ENCODE measurements at regions not wholly inside any gene's neighbourhood (a gene's known extent, or its start where the extent isn't known, plus 50 kb on each side); places are given as distances from the start of the nearest gene placed in this dataset.

- Histone ChIP-seq H3K36me3 (no peaks in the 10 kb centered on the region), H3K9me3 (no peaks in the 10 kb centered on the region), H3K27me3 (peaks cover 5% of the 10 kb centered on the region), H3K4me1 (ENCODE audit: control insufficient read depth in 1 of 2, insufficient read depth in 1 of 2, low read depth in 1 of 2, low read length in 1 of 2) (no peaks in the 10 kb centered on the region), H3K4me3 (ENCODE audit: low read depth in 1 of 2, low read length in 1 of 2) (no peak overlapping the region), H3K27ac (no peak overlapping the region)
- TF ChIP-seq, protein P1, sequence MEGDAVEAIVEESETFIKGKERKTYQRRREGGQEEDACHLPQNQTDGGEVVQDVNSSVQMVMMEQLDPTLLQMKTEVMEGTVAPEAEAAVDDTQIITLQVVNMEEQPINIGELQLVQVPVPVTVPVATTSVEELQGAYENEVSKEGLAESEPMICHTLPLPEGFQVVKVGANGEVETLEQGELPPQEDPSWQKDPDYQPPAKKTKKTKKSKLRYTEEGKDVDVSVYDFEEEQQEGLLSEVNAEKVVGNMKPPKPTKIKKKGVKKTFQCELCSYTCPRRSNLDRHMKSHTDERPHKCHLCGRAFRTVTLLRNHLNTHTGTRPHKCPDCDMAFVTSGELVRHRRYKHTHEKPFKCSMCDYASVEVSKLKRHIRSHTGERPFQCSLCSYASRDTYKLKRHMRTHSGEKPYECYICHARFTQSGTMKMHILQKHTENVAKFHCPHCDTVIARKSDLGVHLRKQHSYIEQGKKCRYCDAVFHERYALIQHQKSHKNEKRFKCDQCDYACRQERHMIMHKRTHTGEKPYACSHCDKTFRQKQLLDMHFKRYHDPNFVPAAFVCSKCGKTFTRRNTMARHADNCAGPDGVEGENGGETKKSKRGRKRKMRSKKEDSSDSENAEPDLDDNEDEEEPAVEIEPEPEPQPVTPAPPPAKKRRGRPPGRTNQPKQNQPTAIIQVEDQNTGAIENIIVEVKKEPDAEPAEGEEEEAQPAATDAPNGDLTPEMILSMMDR (IDR thresholded peaks at IDR 0.05): no peak
Observed at GRCh38 chr5:175383350-175383749, 60.6 kb downstream of the DRD1 start.

DNA sequence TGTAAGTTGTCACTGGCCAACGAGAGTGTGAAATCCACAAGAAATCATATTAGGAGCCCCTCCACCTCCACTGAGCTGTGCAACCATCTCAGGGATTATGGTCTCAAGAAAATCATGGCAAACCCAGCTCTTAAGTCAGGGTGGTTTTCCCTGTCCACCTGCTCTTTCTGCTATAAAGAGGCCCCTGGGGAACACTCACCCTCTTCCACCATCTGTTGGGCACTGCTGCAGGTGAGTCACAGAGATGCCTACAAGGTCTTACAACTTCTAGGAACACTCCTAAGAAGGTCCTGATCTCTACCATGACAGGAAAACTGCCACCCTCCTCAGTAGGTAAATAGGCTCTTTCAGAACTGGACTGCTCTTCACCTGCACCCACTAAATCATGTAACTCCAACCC, 61.8 kb downstream of the DRD1 start:
- H3K36me3 ChIP-seq: no peaks in the 10 kb centered on the region
- H3K9me3 ChIP-seq: no peaks in the 10 kb centered on the region
- TF ChIP-seq, protein P1 (IDR thresholded peaks at IDR 0.05): no peak
- no peaks in the 10 kb centered on the region for H3K4me1 ChIP-seq (ENCODE audit: control insufficient read depth in 1 of 2, insufficient read depth in 1 of 2, low read depth in 1 of 2, low read length in 1 of 2)
- no peak overlapping the region for H3K27ac ChIP-seq
- peaks cover 5% of the 10 kb centered on the region for H3K27me3 ChIP-seq
- H3K4me3 ChIP-seq (ENCODE audit: low read depth in 1 of 2, low read length in 1 of 2): no peak overlapping the region

GRCh38 chr5:175381130-175381529, 62.9 kb downstream of the DRD1 start:
- Histone ChIP-seq H3K9me3 (no peaks in the 10 kb centered on the region), H3K4me1 (ENCODE audit: control insufficient read depth in 1 of 2, insufficient read depth in 1 of 2, low read depth in 1 of 2, low read length in 1 of 2) (no peaks in the 10 kb centered on the region), H3K4me3 (ENCODE audit: low read depth in 1 of 2, low read length in 1 of 2) (no peak overlapping the region), H3K27me3 (peaks cover 2% of the 10 kb centered on the region), H3K36me3 (no peaks in the 10 kb centered on the region), H3K27ac (no peak overlapping the region)
- TF ChIP-seq, protein P1 (IDR thresholded peaks at IDR 0.05): no peak

DNA sequence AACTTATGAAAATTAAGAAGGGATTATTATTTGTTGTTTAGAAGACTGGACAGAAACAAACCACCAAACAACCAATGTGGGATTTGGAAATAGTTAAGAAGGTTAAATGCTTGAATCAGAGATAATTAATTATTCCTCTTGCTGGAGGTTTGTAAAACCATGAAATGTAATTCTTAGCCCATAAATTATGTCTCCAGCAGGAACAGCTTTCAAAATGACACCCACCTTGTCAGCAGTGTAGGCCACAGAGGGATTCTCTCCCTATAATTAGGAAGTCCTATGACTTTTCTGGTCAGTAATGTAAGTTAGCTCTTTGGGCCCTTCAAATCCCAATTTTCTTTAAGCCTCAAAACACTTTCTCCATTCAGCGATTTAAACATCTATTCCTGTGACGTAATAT, 63.3 kb downstream of the DRD1 start:
- H3K27me3 ChIP-seq: no peaks in the 10 kb centered on the region
- no peak overlapping the region for H3K27ac ChIP-seq
- H3K4me3 ChIP-seq (ENCODE audit: low read depth in 1 of 2, low read length in 1 of 2): no peak overlapping the region
- H3K4me1 ChIP-seq (ENCODE audit: control insufficient read depth in 1 of 2, insufficient read depth in 1 of 2, low read depth in 1 of 2, low read length in 1 of 2): no peaks in the 10 kb centered on the region
- no peaks in the 10 kb centered on the region for H3K36me3 ChIP-seq
- TF ChIP-seq, protein P1 (IDR thresholded peaks at IDR 0.05): no peak
- H3K9me3 ChIP-seq: no peaks in the 10 kb centered on the region

- no peak overlapping the region for H3K4me3 ChIP-seq (ENCODE audit: low read depth in 1 of 2, low read length in 1 of 2)
- H3K9me3 ChIP-seq: no peaks in the 10 kb centered on the region
- H3K27me3 ChIP-seq: no peaks in the 10 kb centered on the region
- TF ChIP-seq, protein P1 (IDR thresholded peaks at IDR 0.05): no peak
- H3K27ac ChIP-seq: no peak overlapping the region
- no peaks in the 10 kb centered on the region for H3K4me1 ChIP-seq (ENCODE audit: control insufficient read depth in 1 of 2, insufficient read depth in 1 of 2, low read depth in 1 of 2, low read length in 1 of 2)
- H3K36me3 ChIP-seq: no peaks in the 10 kb centered on the region
Observed at GRCh38 chr5:175379867-175380266, 64.1 kb downstream of the DRD1 start.

DNA sequence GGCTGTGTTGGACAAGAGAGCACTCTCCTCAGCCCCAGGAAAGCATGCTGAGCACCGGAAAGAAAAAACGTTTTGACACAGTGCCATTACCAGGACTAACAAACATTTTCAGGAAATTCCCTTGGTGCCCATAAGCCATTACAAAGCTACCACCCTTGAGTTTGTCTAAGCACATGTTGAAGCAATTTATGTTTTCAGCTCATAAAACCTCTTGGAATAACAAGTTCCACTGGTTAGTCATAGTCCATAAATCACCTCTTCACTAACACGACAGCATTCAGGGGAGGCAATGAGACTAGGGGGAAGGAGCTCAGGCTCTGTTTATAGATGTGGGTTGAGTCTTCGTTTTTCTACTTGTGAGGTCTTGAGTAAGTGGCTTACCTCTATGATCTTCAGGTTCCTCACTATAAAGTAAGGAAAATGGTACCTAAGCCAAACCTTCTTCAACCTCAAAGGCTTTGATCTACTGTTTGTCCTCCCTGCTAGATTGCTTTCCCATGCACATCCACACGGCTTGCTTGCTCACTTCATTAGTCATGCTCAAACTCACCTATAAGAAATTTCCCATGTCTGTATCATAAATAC, 65.4 kb downstream of the DRD1 start:
- Histone ChIP-seq H3K4me3 (ENCODE audit: low read depth in 1 of 2, low read length in 1 of 2) (no peak overlapping the region), H3K36me3 (no peaks in the 10 kb centered on the region), H3K27me3 (no peaks in the 10 kb centered on the region), H3K4me1 (ENCODE audit: control insufficient read depth in 1 of 2, insufficient read depth in 1 of 2, low read depth in 1 of 2, low read length in 1 of 2) (no peaks in the 10 kb centered on the region), H3K27ac (no peak overlapping the region), H3K9me3 (no peaks in the 10 kb centered on the region)
- TF ChIP-seq, protein P1 (IDR thresholded peaks at IDR 0.05): no peak
